Skeletal muscle satellite cell (primary cell): ENCODE measurements at regions not wholly inside any gene's neighbourhood (a gene's known extent, or its start where the extent isn't known, plus 50 kb on each side); places are given as distances from the start of the nearest gene placed in this dataset.
"Not testable (repeated sequence)": the region's sequence is repeated elsewhere in the genome, so short reads cannot be mapped to it uniquely, and the experiment has no call there.

Source experiments
- H3K27me3 ChIP-seq: 2 replicates; pipeline ENCODE4 v1.7.0; 2013; ENCODE audit warnings: low read length; ENCODE audit not compliant: control insufficient read depth, insufficient read depth
- H3K36me3 ChIP-seq: 2 replicates; pipeline ENCODE4 v1.7.0; 2013; ENCODE audit warnings: mild to moderate bottlenecking, control low read depth, low read length; ENCODE audit not compliant: insufficient read depth
- H3K4me1 ChIP-seq: 2 replicates; pipeline ENCODE4 v1.7.0; 2013; ENCODE audit warnings: low read length; ENCODE audit not compliant: control insufficient read depth, insufficient read depth
- H3K4me2 ChIP-seq: 2 replicates; pipeline ENCODE4 v1.7.0; 2013; ENCODE audit warnings: mild to moderate bottlenecking, low read length
- H3K4me3 ChIP-seq: 2 replicates; pipeline ENCODE4 v1.7.0; 2013; ENCODE audit warnings: low read length
- H3K9ac ChIP-seq: 2 replicates; pipeline ENCODE4 v1.7.0; 2013; ENCODE audit warnings: mild to moderate bottlenecking, low read depth, low read length, moderate library complexity
- H3K9me3 ChIP-seq: replicated peaks from 2 replicates; pipeline ENCODE4 v1.7.0; 2013; ENCODE audit warnings: mild to moderate bottlenecking, control low read depth, low read length

DNA sequence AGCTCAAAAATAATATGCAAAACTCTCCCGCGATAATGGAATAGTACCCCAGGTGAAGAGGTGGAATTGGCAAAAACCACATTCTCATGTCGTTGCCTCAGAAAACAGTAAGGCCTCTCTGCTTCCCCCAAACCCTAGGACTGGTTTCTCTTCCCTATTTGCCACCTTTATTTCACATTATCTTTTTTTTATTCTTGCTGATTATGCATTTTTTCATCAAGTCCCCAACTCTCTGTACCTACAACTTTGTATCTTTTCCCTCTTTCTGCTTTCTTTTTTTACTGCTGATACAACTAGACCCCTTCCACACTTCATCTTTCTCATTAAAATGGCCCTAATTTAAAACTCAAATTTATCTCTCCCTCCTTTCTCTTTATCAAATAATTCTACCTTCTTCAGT is 1472.2 kb downstream of the SUCLG1 start:
- Histone ChIP-seq H3K9me3 (no peaks in the 10 kb centered on the region), H3K36me3 (no peaks in the 10 kb centered on the region), H3K9ac (no peak overlapping the region), H3K27me3 (no peaks in the 10 kb centered on the region), H3K4me3 (no peak overlapping the region), H3K4me1 (no peaks in the 10 kb centered on the region), H3K4me2 (no peak overlapping the region)

DNA sequence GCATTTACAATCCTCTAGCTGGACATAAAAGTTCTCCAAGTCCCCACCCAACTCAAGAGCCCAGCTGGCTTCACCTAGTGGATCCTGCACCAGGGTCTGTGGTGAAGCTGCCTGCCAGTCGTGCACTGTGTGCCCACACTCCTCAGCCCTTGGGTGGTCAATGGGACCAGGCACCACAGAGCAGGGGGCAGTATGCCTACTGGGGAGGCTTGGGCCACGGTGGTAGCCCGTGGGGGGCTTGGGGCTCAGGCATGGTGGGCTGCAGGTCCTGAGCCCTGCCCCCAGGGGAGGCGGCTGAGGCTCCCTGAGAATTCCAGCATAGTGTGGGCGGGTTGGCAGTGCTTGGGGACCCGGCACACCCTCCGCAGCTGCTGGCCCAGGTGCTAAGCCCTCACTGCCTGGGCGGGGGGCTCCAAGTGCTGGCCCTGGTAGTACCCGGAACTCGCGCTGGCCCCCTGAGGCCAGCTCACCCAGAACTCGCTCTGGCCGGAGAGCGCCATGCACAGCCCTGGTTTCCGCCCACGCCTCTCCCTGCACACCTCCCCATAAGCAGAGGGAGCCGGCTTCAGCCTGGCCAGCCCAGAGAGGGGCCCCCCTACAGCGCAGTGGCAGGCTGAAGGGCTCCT is 1473.4 kb downstream of the SUCLG1 start:
- H3K4me2 ChIP-seq, result no peak overlapping the region
- no peaks in the 10 kb centered on the region for H3K4me1 ChIP-seq
- H3K27me3 ChIP-seq, result no peaks in the 10 kb centered on the region
- H3K9me3 ChIP-seq, result no peaks in the 10 kb centered on the region
- H3K36me3 ChIP-seq, result no peaks in the 10 kb centered on the region
- no peak overlapping the region for H3K4me3 ChIP-seq
- H3K9ac ChIP-seq, result no peak overlapping the region

DNA sequence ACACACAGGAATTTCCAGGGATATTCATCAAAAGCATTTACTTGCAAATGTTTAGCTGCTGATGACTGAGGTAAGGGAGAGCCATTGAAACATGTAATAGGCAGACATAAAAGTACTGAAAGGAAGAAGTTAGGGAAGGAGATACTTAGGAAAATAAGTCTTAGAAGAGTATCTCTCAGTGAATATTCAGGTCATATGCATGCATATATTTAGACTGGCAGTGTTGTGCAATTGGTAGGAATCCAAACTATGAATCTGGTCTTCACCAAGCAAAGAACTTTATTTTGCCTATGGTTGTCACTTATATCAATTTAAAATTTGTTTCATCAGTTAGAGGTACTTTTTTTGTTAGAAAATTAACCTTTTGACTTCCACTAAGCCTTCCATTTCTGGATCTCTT is 1490.7 kb downstream of the SUCLG1 start:
- no peak overlapping the region for H3K4me2 ChIP-seq
- no peak overlapping the region for H3K4me3 ChIP-seq
- H3K9ac ChIP-seq, result no peak overlapping the region
- no peaks in the 10 kb centered on the region for H3K9me3 ChIP-seq
- no peaks in the 10 kb centered on the region for H3K4me1 ChIP-seq
- no peaks in the 10 kb centered on the region for H3K36me3 ChIP-seq
- H3K27me3 ChIP-seq, result no peaks in the 10 kb centered on the region

DNA sequence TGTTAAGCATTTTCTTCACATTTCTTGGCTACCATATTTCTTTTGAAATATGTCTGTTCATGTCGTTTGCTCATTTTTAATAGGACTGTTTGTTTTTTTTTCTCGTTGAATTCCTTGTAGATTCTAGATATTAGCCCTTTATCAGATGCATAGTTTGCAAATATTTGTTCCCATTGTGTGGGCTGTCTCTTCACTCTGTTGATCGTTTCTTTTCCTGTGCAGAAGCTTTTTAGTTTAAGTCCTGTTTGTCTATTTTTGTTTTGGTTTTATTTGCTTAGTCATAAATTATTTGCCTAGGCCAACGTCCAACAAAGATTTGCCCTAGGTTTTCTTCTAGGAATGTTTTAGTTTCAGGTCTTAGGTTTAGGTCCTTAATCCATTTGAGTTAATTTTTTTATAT is 1494.7 kb downstream of the SUCLG1 start:
- Histone ChIP-seq H3K4me2 (no peak overlapping the region), H3K36me3 (no peaks in the 10 kb centered on the region), H3K4me3 (no peak overlapping the region)

DNA sequence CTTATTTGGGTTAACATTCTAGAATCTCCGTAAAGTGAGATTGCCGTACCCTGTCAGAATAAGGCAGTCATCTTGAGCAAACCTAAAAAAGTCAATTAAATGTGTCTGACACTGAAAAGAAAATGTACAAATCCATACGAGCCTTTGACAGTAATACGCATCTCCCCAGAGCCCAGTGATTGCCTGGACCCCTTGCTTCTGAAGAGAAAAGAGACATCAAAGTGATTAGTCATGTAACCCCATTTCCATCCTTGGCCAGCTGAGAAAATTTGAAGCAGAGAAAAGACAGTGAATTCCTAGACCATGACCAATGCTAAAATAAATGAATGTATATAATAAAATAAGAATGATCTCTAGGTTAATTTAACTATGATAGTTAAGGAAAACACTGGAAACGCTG is 1499.4 kb downstream of the SUCLG1 start:
- Histone ChIP-seq H3K4me3 (no peak overlapping the region), H3K4me1 (no peaks in the 10 kb centered on the region), H3K9me3 (no peaks in the 10 kb centered on the region), H3K27me3 (no peaks in the 10 kb centered on the region), H3K36me3 (no peaks in the 10 kb centered on the region), H3K4me2 (no peak overlapping the region), H3K9ac (no peak overlapping the region)

More for the DNA sequence above, 1494.7 kb downstream of the SUCLG1 start:
- H3K27me3 ChIP-seq, result no peaks in the 10 kb centered on the region
- no peaks in the 10 kb centered on the region for H3K9me3 ChIP-seq
- no peak overlapping the region for H3K9ac ChIP-seq
- no peaks in the 10 kb centered on the region for H3K4me1 ChIP-seq

DNA sequence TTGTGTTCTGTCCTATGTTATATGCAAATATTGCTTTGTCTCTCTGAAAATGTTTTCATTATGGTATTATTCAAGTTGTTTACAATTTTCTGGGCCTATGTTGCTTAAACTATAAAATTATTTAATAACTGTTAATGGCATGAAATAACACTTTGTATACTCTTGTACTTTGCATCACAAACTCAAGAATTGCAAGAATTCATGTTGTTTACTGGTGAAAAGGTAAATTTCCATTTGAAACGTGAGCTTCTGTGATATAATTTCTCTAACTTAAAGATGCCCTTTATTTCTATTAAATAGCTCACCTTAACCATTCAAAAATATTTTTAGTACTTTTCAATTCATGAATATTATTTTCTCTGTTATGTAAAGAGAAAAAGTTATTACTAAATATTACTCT is 1504.2 kb downstream of the SUCLG1 start:
- Histone ChIP-seq H3K4me2 (no peak overlapping the region), H3K36me3 (no peaks in the 10 kb centered on the region)

DNA sequence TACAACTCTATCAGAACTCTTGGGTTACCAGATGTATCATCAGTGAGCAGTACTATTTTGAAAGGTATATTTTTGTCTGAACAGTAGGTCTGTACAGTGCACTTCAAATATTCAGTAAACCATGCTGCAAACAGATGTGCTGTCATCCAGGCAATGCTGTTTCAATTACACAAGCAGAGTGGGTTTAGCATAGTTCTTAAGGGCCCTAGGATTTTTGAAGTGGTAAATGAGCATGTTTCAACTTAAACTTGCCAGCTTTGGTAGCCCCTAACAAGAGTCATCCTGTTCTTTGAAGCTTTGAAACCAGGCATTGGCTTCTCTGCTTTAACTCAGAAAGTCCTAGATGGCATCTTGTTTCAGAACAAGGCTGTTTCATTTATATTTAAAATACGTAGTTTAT is 1519.9 kb downstream of the SUCLG1 start:
- Histone ChIP-seq H3K27me3 (no peaks in the 10 kb centered on the region), H3K4me3 (no peak overlapping the region), H3K9ac (no peak overlapping the region), H3K9me3 (no peaks in the 10 kb centered on the region), H3K36me3 (no peaks in the 10 kb centered on the region), H3K4me1 (no peaks in the 10 kb centered on the region), H3K4me2 (no peak overlapping the region)

More for the DNA sequence above, 1504.2 kb downstream of the SUCLG1 start:
- H3K4me3 ChIP-seq, result no peak overlapping the region
- no peaks in the 10 kb centered on the region for H3K9me3 ChIP-seq
- no peaks in the 10 kb centered on the region for H3K4me1 ChIP-seq
- no peaks in the 10 kb centered on the region for H3K27me3 ChIP-seq
- no peak overlapping the region for H3K9ac ChIP-seq

DNA sequence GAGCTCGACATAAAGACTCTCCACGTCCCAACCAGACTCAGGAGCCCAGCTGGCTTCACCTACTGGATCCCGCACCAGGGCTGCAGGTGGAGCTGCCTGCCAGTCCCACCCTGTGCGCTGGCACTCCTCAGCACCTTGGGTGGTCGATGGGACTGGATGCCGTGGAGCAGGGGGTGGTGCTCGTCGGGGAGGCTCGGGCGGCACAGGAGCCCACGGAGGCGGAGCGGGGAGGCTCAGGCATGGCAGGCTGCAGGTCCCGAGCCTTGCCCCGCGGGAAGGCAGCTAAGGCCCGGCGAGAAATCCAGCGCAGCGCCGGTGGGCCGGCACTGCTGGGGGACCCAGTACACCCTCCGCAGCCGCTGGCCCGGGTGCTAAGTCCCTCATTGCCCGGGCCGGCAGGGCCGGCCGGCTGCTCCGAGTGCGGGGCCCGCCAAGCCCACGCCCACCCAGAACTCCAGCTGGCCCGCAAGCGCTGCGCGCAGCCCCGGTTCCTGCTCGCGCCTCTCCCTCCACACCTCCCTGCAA is 1520.7 kb downstream of the SUCLG1 start:
- not testable (repeated sequence) for H3K9ac ChIP-seq, H3K27me3 ChIP-seq, H3K4me2 ChIP-seq, H3K4me3 ChIP-seq, H3K36me3 ChIP-seq, H3K9me3 ChIP-seq, H3K4me1 ChIP-seq

DNA sequence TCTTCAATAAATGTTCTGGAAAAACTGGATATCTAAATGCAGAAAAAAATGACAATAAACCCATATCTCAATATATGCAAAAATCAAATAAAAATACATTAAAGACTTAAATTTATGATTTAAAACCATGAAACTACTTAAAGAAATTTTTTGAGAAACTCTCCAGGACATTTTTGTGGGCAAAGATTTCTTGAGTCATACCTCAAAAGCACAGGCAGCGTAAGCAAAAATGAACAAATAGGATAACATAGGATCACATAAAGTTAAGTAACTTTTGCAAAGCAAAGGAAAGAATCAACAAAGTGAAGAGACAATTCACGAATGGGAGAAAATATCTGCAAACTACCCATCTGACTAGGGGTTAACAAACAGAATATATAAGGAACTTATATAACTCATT is 1545.5 kb downstream of the SUCLG1 start:
- Histone ChIP-seq H3K36me3 (no peaks in the 10 kb centered on the region), H3K9ac (no peak overlapping the region), H3K27me3 (no peaks in the 10 kb centered on the region), H3K9me3 (no peaks in the 10 kb centered on the region), H3K4me2 (no peak overlapping the region), H3K4me1 (peaks cover 4% of the 10 kb centered on the region), H3K4me3 (no peak overlapping the region)

DNA sequence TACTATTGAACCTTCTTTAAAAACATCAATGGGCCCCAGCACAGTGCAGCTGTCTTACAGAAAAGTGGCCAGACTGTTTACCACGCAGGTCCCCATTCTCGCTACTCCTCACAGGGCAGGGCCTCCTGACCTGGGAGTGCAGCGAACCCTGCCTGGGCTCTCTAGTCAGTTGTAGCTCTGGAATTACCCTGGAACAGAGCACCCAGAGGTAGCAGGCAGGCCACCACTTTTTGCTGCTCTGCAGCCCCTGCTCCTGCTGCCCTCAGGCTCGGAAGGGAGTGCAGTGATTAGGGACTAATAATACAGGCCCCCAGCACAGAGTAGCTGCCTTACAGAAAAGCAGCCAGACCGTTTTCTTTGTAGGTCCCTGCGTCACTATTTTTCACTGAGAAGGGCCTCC is 1563.0 kb downstream of the SUCLG1 start:
- no peak overlapping the region for H3K4me2 ChIP-seq
- H3K36me3 ChIP-seq, result no peaks in the 10 kb centered on the region
- H3K27me3 ChIP-seq, result no peaks in the 10 kb centered on the region
- no peak overlapping the region for H3K4me3 ChIP-seq
- no peaks in the 10 kb centered on the region for H3K4me1 ChIP-seq
- no peak overlapping the region for H3K9ac ChIP-seq
- no peaks in the 10 kb centered on the region for H3K9me3 ChIP-seq

DNA sequence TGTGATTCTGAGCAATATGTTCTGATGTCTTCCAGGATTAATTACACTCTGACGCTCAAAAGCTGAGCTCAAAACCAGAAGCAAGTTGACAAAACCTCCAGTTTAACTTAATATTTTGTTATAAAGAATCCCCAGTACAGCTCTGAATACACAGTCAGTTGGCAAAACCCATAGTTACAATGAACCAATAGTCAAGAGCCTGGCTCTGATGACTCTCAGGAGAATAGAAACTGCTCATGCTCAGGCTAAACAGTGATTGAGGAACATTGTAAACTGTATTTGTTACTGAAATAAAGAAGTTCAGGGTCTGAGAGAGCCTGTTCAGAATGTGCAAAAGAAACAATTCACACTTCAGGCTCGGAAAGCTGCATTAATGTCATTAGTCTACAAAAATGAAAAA is 1565.9 kb downstream of the SUCLG1 start:
- H3K27me3 ChIP-seq, result no peaks in the 10 kb centered on the region

DNA sequence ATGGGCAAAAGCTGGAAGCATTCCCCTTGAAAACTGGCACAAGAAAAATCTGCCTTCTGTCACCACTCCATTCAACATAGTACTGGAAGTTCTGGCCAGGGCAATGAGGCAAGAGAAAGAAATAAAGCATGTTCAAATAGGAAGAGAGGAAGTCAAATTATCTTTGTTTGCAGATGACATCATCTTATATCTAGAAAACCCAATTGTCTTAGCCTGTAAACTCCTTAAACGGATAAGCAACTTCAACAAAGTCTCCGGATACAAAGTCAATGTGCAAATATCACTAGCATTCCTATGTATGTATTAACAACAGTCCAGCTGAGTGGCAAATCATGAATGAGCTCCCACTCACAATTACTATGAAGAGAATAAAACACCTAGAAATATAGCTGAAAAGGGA is 1579.3 kb downstream of the SUCLG1 start:
- Histone ChIP-seq H3K9me3 (no peaks in the 10 kb centered on the region), H3K27me3 (no peaks in the 10 kb centered on the region), H3K36me3 (no peaks in the 10 kb centered on the region), H3K4me1 (no peaks in the 10 kb centered on the region), H3K9ac (no peak overlapping the region), H3K4me2 (no peak overlapping the region), H3K4me3 (no peak overlapping the region)

More for the DNA sequence above, 1565.9 kb downstream of the SUCLG1 start:
- H3K4me3 ChIP-seq, result no peak overlapping the region
- no peak overlapping the region for H3K4me2 ChIP-seq
- no peaks in the 10 kb centered on the region for H3K36me3 ChIP-seq
- H3K4me1 ChIP-seq, result no peaks in the 10 kb centered on the region
- H3K9ac ChIP-seq, result no peak overlapping the region
- no peaks in the 10 kb centered on the region for H3K9me3 ChIP-seq
